NCI-H146 treated with DMSO at 0.1 percent for 48 hours (cell line): ENCODE measurements at regions not wholly inside any gene's neighbourhood (a gene's known extent, or its start where the extent isn't known, plus 50 kb on each side); places are given as distances from the start of the nearest gene placed in this dataset.

Experiments
- DNase-seq: peaks from one replicate; lab custom pipeline; 2025; ENCODE audit not compliant: unreplicated experiment; lab: John Stamatoyannopoulos, UW

DNA sequence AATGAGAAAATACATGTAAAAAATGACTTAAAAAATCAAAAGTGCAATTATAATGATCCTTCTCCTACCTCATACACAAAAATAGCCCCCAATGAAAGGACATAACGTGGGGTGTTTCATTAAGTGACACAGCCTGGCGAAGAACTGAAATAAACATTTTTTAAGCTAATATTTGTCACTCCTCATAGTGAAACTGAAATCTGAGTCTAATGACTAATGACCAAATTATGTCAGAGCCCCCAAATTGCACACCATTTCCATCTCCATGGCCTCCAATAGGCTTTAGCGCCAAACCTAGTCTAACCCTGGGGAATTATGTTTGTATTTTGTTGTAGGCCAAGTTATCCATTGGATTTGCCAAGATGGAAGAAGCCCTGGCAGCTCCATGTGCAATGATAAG, 119.1 kb downstream of the WT1 start:
- no peak for DNase-seq

DNA sequence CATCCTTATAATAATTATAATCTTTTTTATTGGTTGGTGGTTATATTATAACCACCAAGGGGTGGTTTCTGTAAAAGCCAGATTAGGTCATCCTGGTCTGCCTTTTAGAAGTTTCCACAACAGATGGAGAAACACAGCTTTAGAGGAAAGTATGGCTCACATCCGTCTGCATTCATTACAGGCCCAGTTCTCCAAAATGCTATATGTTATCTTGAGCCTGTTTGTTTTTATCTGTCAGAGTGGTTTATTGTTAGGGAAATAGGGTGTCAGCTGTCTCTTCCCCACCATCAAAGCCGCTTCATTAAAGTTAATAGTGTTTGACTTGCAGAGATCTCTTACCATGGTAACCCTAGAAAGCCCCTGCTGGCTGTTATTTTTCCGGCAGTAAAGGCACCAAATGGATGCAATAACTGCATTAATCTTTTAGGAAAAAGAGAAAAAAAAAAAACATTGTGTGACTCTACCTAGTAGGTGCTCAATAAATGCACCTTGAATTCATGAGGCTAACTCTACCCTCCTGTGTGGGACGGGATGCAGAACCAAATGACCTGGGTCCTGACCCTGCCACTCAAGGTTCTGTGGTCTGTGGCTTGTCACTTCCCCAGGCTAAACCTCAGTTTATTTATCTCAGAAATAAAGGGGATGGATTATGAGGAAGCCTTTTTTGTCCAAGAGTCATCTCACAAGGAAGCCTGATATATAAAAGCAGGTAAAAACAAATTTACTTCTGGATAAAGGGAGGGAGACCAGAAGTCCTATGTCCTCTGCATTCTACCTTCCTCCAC, 118.3 kb downstream of the WT1 start:
- DNase-seq: no peak

DNA sequence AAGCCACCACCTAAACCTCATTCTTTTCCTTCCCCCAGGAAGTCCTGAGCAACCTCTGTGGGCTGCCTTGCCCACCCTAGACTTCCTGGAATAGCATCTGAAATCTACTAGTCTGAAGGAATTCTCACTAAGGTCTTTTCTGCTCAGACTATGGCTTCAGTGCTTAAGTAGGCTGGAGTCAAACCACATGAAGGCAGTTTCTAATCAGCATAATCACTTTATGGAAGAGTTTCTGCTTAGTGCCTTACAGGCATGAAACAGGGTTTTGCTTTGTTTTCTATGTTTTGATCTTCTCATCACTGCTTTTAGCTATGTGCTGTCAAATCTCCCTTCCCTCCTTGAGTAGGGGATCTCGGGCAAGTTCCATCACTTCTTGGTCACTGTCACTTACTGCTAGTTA, 117.7 kb downstream of the WT1 start:
- DNase-seq: no peak

DNA sequence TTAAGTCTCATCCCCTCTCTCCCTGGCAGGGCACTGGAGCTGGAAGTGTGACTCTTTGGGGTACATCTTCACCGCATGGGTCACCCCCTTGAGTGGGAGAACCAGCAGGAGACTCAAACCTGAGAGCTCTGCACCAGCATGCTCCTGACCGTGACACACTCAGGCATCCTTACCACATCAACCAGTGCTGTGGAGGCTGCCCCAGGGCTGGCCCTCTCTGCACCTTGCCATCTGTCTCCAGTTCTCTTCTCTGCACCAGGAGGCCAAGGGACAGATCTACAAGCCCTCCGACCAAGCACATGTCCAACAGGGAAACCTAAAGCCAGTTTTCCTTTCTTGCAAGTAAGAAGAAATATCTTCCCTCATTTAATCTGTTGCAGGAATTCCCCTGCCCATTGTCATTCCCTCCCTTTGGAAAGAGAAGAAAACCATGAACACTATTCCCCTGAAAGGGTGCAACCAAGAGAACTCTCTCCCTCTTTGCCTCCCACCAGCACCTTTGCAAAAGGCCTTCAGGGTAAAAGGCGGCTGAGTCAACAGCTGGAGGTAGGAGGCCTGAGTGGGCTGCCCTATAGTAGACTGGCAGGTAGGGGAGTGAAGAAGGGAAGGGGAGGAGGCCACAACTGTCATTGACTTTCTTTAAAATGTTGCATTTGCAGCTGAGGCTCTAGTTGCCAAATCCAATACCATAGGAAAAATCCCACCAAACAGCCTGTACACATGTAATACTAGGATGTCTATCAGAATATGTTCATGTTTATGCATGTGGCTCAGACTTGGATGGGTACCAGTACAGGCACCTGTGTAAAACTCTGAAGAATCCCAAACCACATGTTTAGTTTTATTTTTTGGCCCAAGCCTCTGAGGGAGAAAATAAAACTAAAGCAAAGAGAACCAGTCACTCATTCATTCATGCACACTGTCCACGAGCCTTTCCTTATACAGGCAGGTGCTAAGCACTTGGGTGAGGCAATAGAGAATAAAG, 117.0 kb downstream of the WT1 start:
- no peak for DNase-seq

DNA sequence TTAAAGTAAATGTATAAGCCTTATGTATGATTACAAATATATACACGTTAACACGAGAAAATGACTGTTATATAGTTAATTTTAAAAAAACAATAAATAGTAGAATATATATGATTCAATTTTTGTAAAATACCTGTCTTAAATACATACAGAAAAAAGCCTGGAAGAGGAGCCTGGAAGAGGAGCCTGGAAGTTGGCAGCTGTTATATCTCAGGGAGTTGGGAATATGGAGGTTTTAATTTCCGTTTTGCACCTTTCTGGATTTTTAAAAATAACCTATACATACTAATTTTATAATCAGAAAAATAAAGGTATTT, 111.6 kb downstream of the WT1 start:
- DNase-seq: no peak

DNA sequence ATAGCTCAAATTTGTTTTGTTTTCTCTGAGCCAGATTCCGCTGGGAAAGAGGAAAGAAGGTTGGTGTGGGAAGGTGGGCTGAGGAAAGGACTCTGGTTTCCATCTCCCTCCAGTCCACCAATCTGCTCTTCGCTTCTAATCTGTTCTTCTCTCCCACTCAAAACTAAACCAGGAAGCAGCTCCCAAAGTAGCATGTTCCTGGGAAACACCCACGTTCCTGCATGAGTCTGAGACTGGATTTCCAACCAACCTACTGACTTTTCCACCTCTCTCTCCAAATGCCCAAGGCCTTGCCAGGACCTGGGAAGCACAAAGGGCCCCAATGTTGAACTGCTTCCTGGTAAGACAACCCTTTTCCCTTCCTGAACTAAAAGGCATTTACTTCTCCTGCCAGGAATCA, 110.2 kb downstream of the WT1 start:
- no peak for DNase-seq

DNA sequence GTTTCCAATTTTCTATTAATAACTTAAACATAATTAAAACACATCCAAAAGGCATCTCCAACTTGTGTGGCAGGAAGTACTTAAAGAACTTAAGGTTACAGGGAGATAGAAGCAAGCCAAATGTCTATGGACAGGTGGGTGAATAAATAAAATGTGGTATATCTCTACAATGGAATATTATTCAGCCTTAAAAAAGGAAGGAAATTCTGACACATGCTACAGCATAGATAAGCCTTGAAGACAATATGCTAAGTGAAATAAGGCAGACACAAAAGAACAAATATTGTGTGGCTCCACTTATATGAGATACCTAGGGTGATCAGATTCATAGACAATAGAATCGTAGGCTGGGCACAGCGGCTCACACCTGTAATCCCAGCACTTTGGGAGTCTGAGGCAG, 109.6 kb downstream of the WT1 start:
- no peak for DNase-seq

DNA sequence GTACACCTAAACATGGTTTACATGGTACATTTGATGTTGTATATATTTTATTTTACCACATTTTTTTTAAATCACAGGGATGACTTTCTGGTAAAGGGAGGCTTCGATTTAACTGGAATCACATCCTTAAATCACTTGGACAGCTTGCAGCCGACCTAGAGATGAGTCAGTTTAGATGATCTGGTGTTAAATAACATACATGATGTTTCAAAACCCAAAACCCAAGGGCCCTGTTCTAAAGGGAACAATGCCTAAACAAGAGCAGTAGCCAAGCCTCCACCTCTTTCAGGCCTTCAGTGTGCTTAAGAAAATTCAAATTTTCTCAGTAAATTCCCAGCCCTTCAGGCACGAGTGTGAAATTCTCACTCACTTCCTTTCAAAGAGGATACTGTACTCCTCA, 108.8 kb downstream of the WT1 start:
- no peak for DNase-seq

DNA sequence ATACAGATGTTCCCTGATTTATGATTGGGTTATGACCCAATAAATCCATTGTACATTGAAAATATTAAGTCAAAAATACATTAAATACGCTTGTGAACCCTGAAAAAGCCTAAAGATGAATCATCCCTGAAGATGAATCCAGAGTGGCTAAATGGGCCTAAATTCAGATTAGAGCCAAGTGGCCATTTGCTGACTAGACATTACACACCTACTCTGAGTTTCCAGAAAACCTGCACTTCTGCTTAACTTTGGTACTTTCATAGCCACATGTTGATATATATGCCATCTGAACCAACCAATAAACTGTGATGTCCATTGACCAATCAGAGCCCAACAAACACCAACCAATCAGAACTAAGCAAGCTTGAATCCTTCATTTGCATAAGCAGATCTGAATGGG, 106.9 kb downstream of the WT1 start:
- no peak for DNase-seq

DNA sequence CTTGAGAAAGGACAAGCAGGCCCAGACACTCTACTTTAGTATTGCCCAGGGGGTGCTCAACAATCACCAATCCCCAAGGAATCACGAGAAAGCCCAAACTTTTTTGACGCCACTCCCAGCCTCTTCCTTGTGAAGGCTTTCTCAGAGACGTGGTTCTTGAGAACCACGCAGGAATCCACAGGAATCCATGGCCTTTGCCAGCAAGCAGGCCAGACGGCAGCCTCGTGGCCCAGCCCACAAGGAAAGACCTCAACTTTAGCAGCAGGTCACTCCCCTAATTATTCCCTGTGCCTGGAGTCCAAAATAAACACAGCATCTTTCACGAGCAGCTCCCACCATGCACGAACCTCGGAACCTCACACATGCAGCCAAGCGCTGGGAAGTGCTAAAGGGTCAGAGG, 104.2 kb downstream of the WT1 start:
- no peak for DNase-seq

DNA sequence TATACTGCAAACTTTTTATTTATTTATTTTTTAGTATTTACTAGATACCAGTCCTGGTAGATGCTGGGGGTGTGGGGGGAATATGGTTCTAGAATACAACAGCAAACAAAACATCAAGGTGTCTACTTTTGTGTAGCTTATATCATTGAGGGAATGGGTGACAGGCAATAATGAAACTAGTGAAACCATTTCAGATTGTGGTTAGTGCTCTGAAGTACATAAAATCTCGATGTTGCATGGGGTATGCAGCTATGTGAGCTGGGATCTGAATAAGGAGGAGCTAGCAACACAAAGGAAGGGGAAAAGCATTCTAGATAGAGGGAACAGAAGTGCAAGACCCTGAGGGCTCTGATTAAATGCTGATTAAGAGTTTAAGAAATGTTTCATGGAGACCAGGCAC, 103.5 kb downstream of the WT1 start:
- DNase-seq: no peak

DNA sequence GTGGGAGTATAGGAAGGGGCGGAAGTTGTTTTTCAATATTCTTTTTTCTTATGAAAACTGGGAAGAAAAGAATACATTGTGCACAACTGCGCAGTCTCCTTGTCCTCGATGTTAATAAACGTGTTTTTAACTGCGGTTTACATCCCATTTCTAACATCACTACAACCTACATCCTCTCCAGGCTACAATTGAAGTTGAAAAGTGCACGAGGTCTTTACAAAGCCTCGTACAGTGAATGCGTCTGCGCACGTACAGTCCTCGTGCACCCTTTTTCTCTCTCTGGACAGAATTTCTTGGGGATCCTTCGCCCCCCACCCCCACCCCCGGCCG, 102.4 kb downstream of the WT1 start:
- DNase-seq: no peak

DNA sequence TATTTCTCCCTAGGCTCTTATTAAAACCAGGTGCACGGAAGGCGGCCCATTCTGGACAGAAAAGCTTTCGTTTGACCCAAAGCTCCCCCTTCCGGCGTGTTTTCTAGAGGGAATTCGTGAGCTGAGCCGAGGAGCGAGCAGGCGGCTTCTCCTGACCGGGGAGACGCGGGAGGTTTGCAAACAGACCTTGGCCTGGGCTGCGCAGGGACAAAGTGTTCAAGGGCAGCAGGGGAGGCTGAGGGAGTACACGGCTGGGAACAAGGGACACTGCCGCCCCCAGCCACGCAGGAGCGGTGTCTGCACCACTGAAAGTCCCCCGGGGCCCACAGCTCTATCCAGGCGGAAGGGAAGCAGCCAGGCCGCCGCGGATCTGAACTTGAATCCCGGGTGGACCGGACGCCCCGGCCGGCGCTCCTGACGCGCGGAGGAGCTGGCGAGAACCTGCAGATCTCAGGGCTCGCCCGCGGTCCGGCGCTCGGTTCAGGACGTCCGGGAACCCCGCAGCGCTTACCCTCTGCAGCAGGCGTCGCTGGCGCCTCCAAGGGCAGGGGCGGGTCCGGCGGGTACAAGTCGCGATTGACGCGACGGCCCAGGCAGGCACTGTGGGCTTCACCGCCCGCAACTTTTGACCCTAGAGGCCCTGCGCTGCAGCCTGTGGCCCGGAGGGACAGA, 101.9 kb downstream of the WT1 start:
- DNase-seq: no peak

DNA sequence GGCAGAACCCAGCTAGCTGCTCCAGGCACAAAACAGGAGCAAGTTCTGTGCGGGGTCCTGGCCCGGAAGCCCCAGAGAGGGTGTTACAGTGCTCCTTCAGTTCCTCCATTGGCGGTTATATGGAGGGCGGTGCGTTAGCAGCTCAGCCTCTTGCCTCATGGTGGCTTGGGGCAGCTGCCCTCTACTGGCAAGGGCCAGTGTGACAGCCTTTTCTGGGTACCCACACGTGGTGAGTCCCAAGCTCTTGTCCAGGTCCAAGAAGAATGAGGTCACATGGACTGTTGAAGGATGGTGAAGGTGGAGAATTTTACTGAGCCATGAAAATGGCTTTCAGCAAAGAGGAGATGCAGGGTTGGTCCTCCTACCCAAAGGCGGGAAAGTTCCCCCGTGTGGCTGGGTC, 100.5 kb downstream of the WT1 start:
- no peak for DNase-seq
